Transverse colon (tissue), 4 donors: ENCODE measurements at regions not wholly inside any gene's neighbourhood (a gene's known extent, or its start where the extent isn't known, plus 50 kb on each side); places are given as distances from the start of the nearest gene placed in this dataset.

Experiments
- DNase-seq: peaks from one replicate; pipeline ENCODE4 v3.0.0-alpha.2; 2019
- H3K27ac ChIP-seq, 4 donors: fragments of 200-600 bp; sonication (generic); 2 replicates each; pipeline ENCODE4 v1.5.1; 2016 to 2018; ENCODE audit warnings: inconsistent platforms in 4 of 4
- H3K27me3 ChIP-seq: fragments of 200-600 bp; sonication (generic); 2 replicates; pipeline ENCODE4 v1.5.1; 2017; ENCODE audit warnings: inconsistent platforms
- H3K36me3 ChIP-seq, 4 donors: fragments of 200-600 bp; sonication (generic); 2 replicates each; pipeline ENCODE4 v1.5.1; 2017 to 2019; ENCODE audit warnings: inconsistent platforms in 4 of 4
- H3K4me1 ChIP-seq, 4 donors: fragments of 200-600 bp; sonication (generic); 2 replicates each; pipeline ENCODE4 v1.5.1; 2017 to 2020; ENCODE audit warnings: inconsistent platforms in 4 of 4
- H3K4me3 ChIP-seq, 4 donors: fragments of 200-600 bp; sonication (generic); 1 replicate in 1 of 4; 2 replicates in 3 of 4; pipeline versions ENCODE4 v1.5.1 to v1.6.1; 2017 to 2019; ENCODE audit warnings: inconsistent platforms in 4 of 4
- H3K9me3 ChIP-seq, 2 donors: fragments of 200-600 bp; sonication (generic); 2 replicates each; pipeline ENCODE4 v1.5.1; 2017 to 2019; ENCODE audit warnings: inconsistent platforms in 2 of 2
- CTCF ChIP-seq, 5 experiments: fragments of 200-600 bp in 3 of 5; fragments of 450-650 bp in 2 of 5; sonication (generic) in 3 of 5; IDR thresholded peaks; 1 replicate in 2 of 5; 2 replicates in 3 of 5; pipeline ENCODE4 v1.5.1; 2016 to 2017; ENCODE audit warnings: antibody characterized with exemption in 5 of 5, inconsistent platforms in 3 of 5, mild to moderate bottlenecking in 2 of 5, moderate library complexity in 1 of 5
- EP300 ChIP-seq: sonication (generic); formaldehyde crosslinking; IDR thresholded peaks from one replicate; pipeline ENCODE4 v1.6.1; 2017; ENCODE audit warnings: antibody characterized with exemption, low read depth
- POLR2A ChIP-seq: fragments of 450-650 bp; IDR thresholded peaks from one replicate; pipeline ENCODE4 v1.6.1; 2016; ENCODE audit warnings: antibody characterized with exemption, mild to moderate bottlenecking, moderate library complexity
- POLR2AphosphoS5 ChIP-seq, 3 donors: sonication (generic); formaldehyde crosslinking; IDR thresholded peaks; one replicate each; pipeline ENCODE4 v1.6.1; 2016; ENCODE audit warnings: antibody characterized with exemption in 3 of 3
- WGBS, 2 donors: methylation state at CpG; one replicate each; pipeline ENCODE4 v1.1.5; 2018; ENCODE audit warnings: low coverage in 1 of 2; 5-methylcytosine and 5-hydroxymethylcytosine counted together
- in situ Hi-C, 4 donors: fragments of 200-750 bp; cut with MboI; loops; one replicate each; pipeline versions ENCODE4 v1.15.0 to v1.15.1; 2017; ENCODE audit warnings: low sequenced_read_pairs in 3 of 4, low pct_ligation_motif_present in 1 of 4, low pct_unique_long_range_greater_than_20kb in 1 of 4
- intact Hi-C: fragments of 100-400 bp; cut with DNase I; formaldehyde crosslinking; loops from one replicate; pipeline ENCODE4 v1.15.1; 2023; ENCODE audit warnings: low total_unique reads

GRCh38 chr2:221844212-221845020 lies 272.3 kb upstream of the EPHA4 start:
- DNase-seq = no peak
- TF ChIP-seq POLR2AphosphoS5 (IDR thresholded peaks at IDR 0.05) (no peak), CTCF (IDR thresholded peaks at IDR 0.05) (no peak), POLR2A (no peak), EP300 (no peak)
- in situ Hi-C loops = no loop called here
- Histone ChIP-seq H3K27me3 (no peaks in the 10 kb centered on the region), H3K9me3 (no peaks in the 10 kb centered on the region), H3K36me3 (no peaks in the 10 kb centered on the region), H3K4me1 (no peaks in the 10 kb centered on the region), H3K27ac (no peak overlapping the region), H3K4me3 (no peak overlapping the region)
- 0 to 39% methylated on average over 1 to 2 of the region's 2 CpGs for WGBS, 2 donors
- intact Hi-C loops = no loop called here

GRCh38 chr2:221836095-221836494 lies 264.0 kb upstream of the EPHA4 start:
- H3K27me3 ChIP-seq = no peaks in the 10 kb centered on the region
- in situ Hi-C loops (no loop called here), intact Hi-C loops (no loop called here)
- H3K4me3 ChIP-seq = no peak overlapping the region
- no peak for TF ChIP-seq POLR2A
- TF ChIP-seq POLR2AphosphoS5 (IDR thresholded peaks at IDR 0.05) = no peak
- TF ChIP-seq EP300 = no peak
- no peak for TF ChIP-seq CTCF (IDR thresholded peaks at IDR 0.05)
- H3K27ac ChIP-seq = no peak overlapping the region
- no peaks in the 10 kb centered on the region for H3K4me1 ChIP-seq
- H3K9me3 ChIP-seq = no peaks in the 10 kb centered on the region
- H3K36me3 ChIP-seq = no peaks in the 10 kb centered on the region
- DNase-seq = no peak
- WGBS, 2 donors = 67 to 72% methylated on average over 3 of the region's 3 CpGs

GRCh38 chr2:221833966-221834365 lies 261.9 kb upstream of the EPHA4 start:
- Histone ChIP-seq H3K27me3 (no peaks in the 10 kb centered on the region), H3K4me3 (no peak overlapping the region), H3K4me1 (no peaks in the 10 kb centered on the region), H3K9me3 (no peaks in the 10 kb centered on the region), H3K27ac (no peak overlapping the region), H3K36me3 (no peaks in the 10 kb centered on the region)
- TF ChIP-seq EP300 (no peak), CTCF (IDR thresholded peaks at IDR 0.05) (no peak), POLR2A (no peak), POLR2AphosphoS5 (IDR thresholded peaks at IDR 0.05) (no peak)
- in situ Hi-C loops = no loop called here
- 42 to 70% methylated on average over 2 of the region's 2 CpGs for WGBS, 2 donors
- intact Hi-C loops = no loop called here
- no peak for DNase-seq

GRCh38 chr2:221831051-221831450 lies 258.9 kb upstream of the EPHA4 start:
- WGBS, 2 donors = 78 to 100% methylated on average over 2 of the region's 2 CpGs
- Histone ChIP-seq H3K27ac (no peak overlapping the region), H3K9me3 (no peaks in the 10 kb centered on the region), H3K4me1 (no peaks in the 10 kb centered on the region), H3K27me3 (no peaks in the 10 kb centered on the region), H3K36me3 (no peaks in the 10 kb centered on the region), H3K4me3 (no peak overlapping the region)
- intact Hi-C loops (loop anchor here (2.0 kb wide), 1 partner anchor 78 kb away; no protein-coding TSS in a partner anchor), in situ Hi-C loops (no loop called here)
- DNase-seq = no peak
- TF ChIP-seq CTCF (IDR thresholded peaks at IDR 0.05) = no peak
- TF ChIP-seq POLR2AphosphoS5 (IDR thresholded peaks at IDR 0.05) = no peak
- no peak for TF ChIP-seq EP300
- no peak for TF ChIP-seq POLR2A
